Stimulated activated naive B cell treated with anti-CD40 and anti-IgM and Interleukin-4, amounts not matched to agents 10 μg/mL and 1 μg/mL and 100 μg/mL, for 72 hours (primary cell): ENCODE measurements at regions not wholly inside any gene's neighbourhood (a gene's known extent, or its start where the extent isn't known, plus 50 kb on each side); places are given as distances from the start of the nearest gene placed in this dataset.

Experiments used
- ATAC-seq, 2 donors: fragments of 150-1000 bp; cut with Tn5 transposase; replicated peaks; 2 replicates each; pipeline ENCODE4 v1.10.0; 2021; ENCODE audit warnings: moderate library complexity in 1 of 2
- DNase-seq: peaks from one replicate; pipeline ENCODE4 v3.0.0; 2021
- H3K27ac Mint-ChIP-seq: one replicate; pipeline ENCODE4 v1.8.0; 2022; ENCODE audit warnings: mild to moderate bottlenecking, mixed read lengths
- H3K27me3 Mint-ChIP-seq, 2 donors: one replicate each; pipeline ENCODE4 v1.8.0; 2022; ENCODE audit warnings: mixed read lengths in 2 of 2
- H3K36me3 Mint-ChIP-seq, 2 donors: one replicate each; pipeline ENCODE4 v1.8.0; 2022; ENCODE audit warnings: mixed read lengths in 2 of 2, mild to moderate bottlenecking in 1 of 2
- H3K4me1 Mint-ChIP-seq, 2 donors: one replicate each; pipeline ENCODE4 v1.8.0; 2022; ENCODE audit warnings: mixed read lengths in 2 of 2, mild to moderate bottlenecking in 1 of 2
- H3K4me3 Mint-ChIP-seq, 2 donors: one replicate each; pipeline ENCODE4 v1.8.0; 2022; ENCODE audit warnings: mild to moderate bottlenecking in 2 of 2, mixed read lengths in 2 of 2, moderate library complexity in 1 of 2
- H3K9me3 Mint-ChIP-seq, 2 donors: one replicate each; pipeline ENCODE4 v1.8.0; 2022; ENCODE audit warnings: mixed read lengths in 2 of 2, mild to moderate bottlenecking in 1 of 2

GRCh38 chr5:42896523-42896922, 84.8 kb upstream of the SELENOP start:
- Mint-ChIP-seq H3K4me1 (no peaks in the 10 kb centered on the region), H3K27ac (no peak overlapping the region), H3K36me3 (no peaks in the 10 kb centered on the region), H3K9me3 (no peaks in the 10 kb centered on the region), H3K27me3 (peaks cover 4 to 6% of the 10 kb centered on the region in 2 donors), H3K4me3 (no peak overlapping the region)
- ATAC-seq, result no peak
- no peak for DNase-seq

GRCh38 chr5:42894057-42894456, 82.4 kb upstream of the SELENOP start:
- Mint-ChIP-seq H3K36me3 (no peaks in the 10 kb centered on the region), H3K4me1 (no peaks in the 10 kb centered on the region), H3K4me3 (no peak overlapping the region), H3K27me3 (peaks cover 4 to 12% of the 10 kb centered on the region in 2 donors), H3K9me3 (no peaks in the 10 kb centered on the region), H3K27ac (no peak overlapping the region)
- ATAC-seq (no peak), DNase-seq (no peak)

- no peaks in the 10 kb centered on the region for H3K36me3 Mint-ChIP-seq
- no peaks in the 10 kb centered on the region for H3K4me1 Mint-ChIP-seq
- peak; percentile 29 for DNase-seq
- peaks cover 5 to 15% of the 10 kb centered on the region in 2 donors for H3K27me3 Mint-ChIP-seq
- H3K4me3 Mint-ChIP-seq, result no peak overlapping the region
- H3K27ac Mint-ChIP-seq, result no peak overlapping the region
- ATAC-seq, result peak; percentile 91 to 93
- H3K9me3 Mint-ChIP-seq, result no peaks in the 10 kb centered on the region
Measured at GRCh38 chr5:42889311-42889933, 77.7 kb upstream of the SELENOP start.

- H3K4me1 Mint-ChIP-seq, result no peaks in the 10 kb centered on the region
- DNase-seq (no peak), ATAC-seq (no peak)
- H3K4me3 Mint-ChIP-seq, result no peak overlapping the region
- H3K36me3 Mint-ChIP-seq, result no peaks in the 10 kb centered on the region
- H3K9me3 Mint-ChIP-seq, result no peaks in the 10 kb centered on the region
- H3K27me3 Mint-ChIP-seq, result peaks cover 8 to 15% of the 10 kb centered on the region in 2 donors
- H3K27ac Mint-ChIP-seq, result no peak overlapping the region
Measured at GRCh38 chr5:42888771-42889170, 77.1 kb upstream of the SELENOP start.

GRCh38 chr5:42887575-42887974, 75.9 kb upstream of the SELENOP start:
- Mint-ChIP-seq H3K4me3 (no peak overlapping the region), H3K27ac (no peak overlapping the region), H3K4me1 (no peaks in the 10 kb centered on the region), H3K36me3 (no peaks in the 10 kb centered on the region), H3K9me3 (no peaks in the 10 kb centered on the region), H3K27me3 (peaks cover 8 to 15% of the 10 kb centered on the region in 2 donors)
- ATAC-seq, result no peak
- no peak for DNase-seq

- Mint-ChIP-seq H3K4me1 (no peaks in the 10 kb centered on the region), H3K9me3 (no peaks in the 10 kb centered on the region), H3K4me3 (no peak overlapping the region), H3K27me3 (peaks cover 8 to 15% of the 10 kb centered on the region in 2 donors), H3K36me3 (no peaks in the 10 kb centered on the region), H3K27ac (no peak overlapping the region)
- ATAC-seq, result no peak
- no peak for DNase-seq
Measured at GRCh38 chr5:42887097-42887496, 75.4 kb upstream of the SELENOP start.

- no peak for DNase-seq
- no peaks in the 10 kb centered on the region for H3K36me3 Mint-ChIP-seq
- H3K4me3 Mint-ChIP-seq, result no peak overlapping the region
- peaks cover 8 to 15% of the 10 kb centered on the region in 2 donors for H3K27me3 Mint-ChIP-seq
- H3K4me1 Mint-ChIP-seq, result no peaks in the 10 kb centered on the region
- no peak overlapping the region for H3K27ac Mint-ChIP-seq
- H3K9me3 Mint-ChIP-seq, result no peaks in the 10 kb centered on the region
- no peak for ATAC-seq
Measured at GRCh38 chr5:42886635-42887034, 74.9 kb upstream of the SELENOP start.

- no peak for ATAC-seq
Measured at GRCh38 chr5:42884326-42884725, 72.6 kb upstream of the SELENOP start.

GRCh38 chr5:42881416-42882117, 69.9 kb upstream of the SELENOP start:
- H3K9me3 Mint-ChIP-seq, result no peaks in the 10 kb centered on the region
- ATAC-seq, result no peak
- no peaks in the 10 kb centered on the region for H3K36me3 Mint-ChIP-seq
- no peak overlapping the region for H3K27ac Mint-ChIP-seq
- no peaks in the 10 kb centered on the region for H3K4me1 Mint-ChIP-seq
- no peak overlapping the region for H3K4me3 Mint-ChIP-seq
- H3K27me3 Mint-ChIP-seq, result peaks cover 0 to 3% of the 10 kb centered on the region in 2 donors
- DNase-seq, result no peak

More at GRCh38 chr5:42884326-42884725, 72.6 kb upstream of the SELENOP start:
- no peak overlapping the region for H3K27ac Mint-ChIP-seq
- peaks cover 8% of the 10 kb centered on the region in 2 donors for H3K27me3 Mint-ChIP-seq
- no peak for DNase-seq
- H3K4me1 Mint-ChIP-seq, result no peaks in the 10 kb centered on the region
- no peaks in the 10 kb centered on the region for H3K36me3 Mint-ChIP-seq
- H3K4me3 Mint-ChIP-seq, result no peak overlapping the region
- no peaks in the 10 kb centered on the region for H3K9me3 Mint-ChIP-seq

GRCh38 chr5:42880496-42881150, 68.9 kb upstream of the SELENOP start:
- no peaks in the 10 kb centered on the region for H3K36me3 Mint-ChIP-seq
- peaks cover 0 to 3% of the 10 kb centered on the region in 2 donors for H3K27me3 Mint-ChIP-seq
- ATAC-seq (no peak), DNase-seq (no peak)
- H3K4me3 Mint-ChIP-seq, result no peak overlapping the region
- H3K27ac Mint-ChIP-seq, result no peak overlapping the region
- peaks cover 2 to 3% of the 10 kb centered on the region in 2 donors for H3K4me1 Mint-ChIP-seq
- H3K9me3 Mint-ChIP-seq, result no peaks in the 10 kb centered on the region

- peaks cover 2 to 6% of the 10 kb centered on the region in 2 donors for H3K4me1 Mint-ChIP-seq
- H3K36me3 Mint-ChIP-seq, result no peaks in the 10 kb centered on the region
- H3K4me3 Mint-ChIP-seq, result no peak overlapping the region
- H3K27me3 Mint-ChIP-seq, result peaks cover 0 to 3% of the 10 kb centered on the region in 2 donors
- ATAC-seq (no peak), DNase-seq (no peak)
- no peaks in the 10 kb centered on the region for H3K9me3 Mint-ChIP-seq
- H3K27ac Mint-ChIP-seq, result no peak overlapping the region
Measured at GRCh38 chr5:42879291-42879690, 67.6 kb upstream of the SELENOP start.

GRCh38 chr5:42878550-42878949, 66.9 kb upstream of the SELENOP start:
- H3K27me3 Mint-ChIP-seq, result peaks cover 4 to 5% of the 10 kb centered on the region in 2 donors
- no peaks in the 10 kb centered on the region for H3K36me3 Mint-ChIP-seq
- no peak overlapping the region for H3K27ac Mint-ChIP-seq
- no peak overlapping the region for H3K4me3 Mint-ChIP-seq
- no peaks in the 10 kb centered on the region for H3K9me3 Mint-ChIP-seq
- ATAC-seq (no peak), DNase-seq (no peak)
- H3K4me1 Mint-ChIP-seq, result peaks cover 2 to 6% of the 10 kb centered on the region in 2 donors

GRCh38 chr5:42878041-42878440, 66.3 kb upstream of the SELENOP start:
- ATAC-seq (no peak), DNase-seq (no peak)
- no peaks in the 10 kb centered on the region for H3K9me3 Mint-ChIP-seq
- H3K27ac Mint-ChIP-seq, result no peak overlapping the region
- peaks cover 2 to 6% of the 10 kb centered on the region in 2 donors for H3K4me1 Mint-ChIP-seq
- no peak overlapping the region for H3K4me3 Mint-ChIP-seq
- no peaks in the 10 kb centered on the region for H3K36me3 Mint-ChIP-seq
- H3K27me3 Mint-ChIP-seq, result peaks cover 7 to 10% of the 10 kb centered on the region in 2 donors

- no peak for ATAC-seq
- H3K36me3 Mint-ChIP-seq, result no peaks in the 10 kb centered on the region
- peaks cover 2 to 6% of the 10 kb centered on the region in 2 donors for H3K4me1 Mint-ChIP-seq
- no peak for DNase-seq
- no peak overlapping the region for H3K4me3 Mint-ChIP-seq
- H3K27me3 Mint-ChIP-seq, result peaks cover 8 to 12% of the 10 kb centered on the region in 2 donors
- no peaks in the 10 kb centered on the region for H3K9me3 Mint-ChIP-seq
- no peak overlapping the region for H3K27ac Mint-ChIP-seq
Measured at GRCh38 chr5:42877431-42877830, 65.7 kb upstream of the SELENOP start.

GRCh38 chr5:42876375-42876844, 64.7 kb upstream of the SELENOP start:
- no peaks in the 10 kb centered on the region for H3K36me3 Mint-ChIP-seq
- H3K4me1 Mint-ChIP-seq, result peaks cover 2 to 6% of the 10 kb centered on the region in 2 donors
- H3K27me3 Mint-ChIP-seq, result peaks cover 8 to 12% of the 10 kb centered on the region in 2 donors
- ATAC-seq, result no peak
- H3K27ac Mint-ChIP-seq, result no peak overlapping the region
- no peak for DNase-seq
- no peak overlapping the region for H3K4me3 Mint-ChIP-seq
- no peaks in the 10 kb centered on the region for H3K9me3 Mint-ChIP-seq
